ENCODE measurements at regions not wholly inside any gene's neighbourhood (a gene's known extent, or its start where the extent isn't known, plus 50 kb on each side); places are given as distances from the start of the nearest gene placed in this dataset.

DNA sequence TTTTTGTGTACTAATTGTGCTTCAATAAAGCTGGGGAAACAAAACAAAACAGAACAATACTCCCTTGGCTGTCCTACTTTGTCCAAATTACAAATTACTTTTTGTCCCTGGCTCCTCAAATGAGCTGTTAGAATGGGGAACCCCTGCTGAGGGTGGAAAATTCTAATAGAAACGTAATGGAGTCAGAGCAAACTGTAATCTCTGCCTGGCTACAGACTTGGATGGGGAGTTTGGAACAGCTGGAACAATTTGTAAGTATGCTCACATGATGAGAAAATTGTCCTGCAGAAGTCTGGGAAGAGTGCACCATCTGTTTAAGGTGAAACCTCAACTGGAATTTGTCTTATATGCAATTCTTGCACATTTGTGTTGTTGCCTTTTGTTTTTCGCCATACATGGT, 364.4 kb upstream of the CLNK start:
- DNase-seq (ENCODE audit: low read depth), result no peak
- H3K4me3 ChIP-seq (ENCODE audit: low read depth, low read length), result no peak overlapping the region
- TF ChIP-seq, protein P1, sequence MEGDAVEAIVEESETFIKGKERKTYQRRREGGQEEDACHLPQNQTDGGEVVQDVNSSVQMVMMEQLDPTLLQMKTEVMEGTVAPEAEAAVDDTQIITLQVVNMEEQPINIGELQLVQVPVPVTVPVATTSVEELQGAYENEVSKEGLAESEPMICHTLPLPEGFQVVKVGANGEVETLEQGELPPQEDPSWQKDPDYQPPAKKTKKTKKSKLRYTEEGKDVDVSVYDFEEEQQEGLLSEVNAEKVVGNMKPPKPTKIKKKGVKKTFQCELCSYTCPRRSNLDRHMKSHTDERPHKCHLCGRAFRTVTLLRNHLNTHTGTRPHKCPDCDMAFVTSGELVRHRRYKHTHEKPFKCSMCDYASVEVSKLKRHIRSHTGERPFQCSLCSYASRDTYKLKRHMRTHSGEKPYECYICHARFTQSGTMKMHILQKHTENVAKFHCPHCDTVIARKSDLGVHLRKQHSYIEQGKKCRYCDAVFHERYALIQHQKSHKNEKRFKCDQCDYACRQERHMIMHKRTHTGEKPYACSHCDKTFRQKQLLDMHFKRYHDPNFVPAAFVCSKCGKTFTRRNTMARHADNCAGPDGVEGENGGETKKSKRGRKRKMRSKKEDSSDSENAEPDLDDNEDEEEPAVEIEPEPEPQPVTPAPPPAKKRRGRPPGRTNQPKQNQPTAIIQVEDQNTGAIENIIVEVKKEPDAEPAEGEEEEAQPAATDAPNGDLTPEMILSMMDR (IDR thresholded peaks at IDR 0.05; ENCODE audit: insufficient read depth, low read depth, low read length, missing control alignments), result no peak

DNA sequence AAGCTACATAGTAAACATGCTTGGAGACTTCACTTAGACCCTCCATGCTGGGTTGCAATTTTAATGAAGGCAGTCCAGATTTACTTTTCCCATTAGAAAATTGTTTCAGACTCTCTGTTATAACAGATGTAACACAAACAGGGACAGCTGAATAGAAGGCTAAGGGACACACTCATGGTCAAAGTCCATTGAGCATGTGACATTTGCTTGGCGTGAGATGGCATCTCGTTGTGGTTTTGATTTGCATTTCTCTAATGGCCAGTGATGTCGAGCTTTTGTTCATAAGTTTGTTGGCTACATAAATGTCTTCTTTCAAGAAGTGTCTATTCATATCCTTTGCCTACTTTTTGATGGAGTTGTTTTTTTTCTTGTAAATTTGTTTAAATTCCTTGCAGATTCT, 358.2 kb upstream of the CLNK start:
- no peak overlapping the region for H3K4me3 ChIP-seq (ENCODE audit: low read depth, low read length)
- DNase-seq (ENCODE audit: low read depth), result peak; percentile 20
- TF ChIP-seq, protein P1 (IDR thresholded peaks at IDR 0.05; ENCODE audit: insufficient read depth, low read depth, low read length, missing control alignments), result no peak

DNA sequence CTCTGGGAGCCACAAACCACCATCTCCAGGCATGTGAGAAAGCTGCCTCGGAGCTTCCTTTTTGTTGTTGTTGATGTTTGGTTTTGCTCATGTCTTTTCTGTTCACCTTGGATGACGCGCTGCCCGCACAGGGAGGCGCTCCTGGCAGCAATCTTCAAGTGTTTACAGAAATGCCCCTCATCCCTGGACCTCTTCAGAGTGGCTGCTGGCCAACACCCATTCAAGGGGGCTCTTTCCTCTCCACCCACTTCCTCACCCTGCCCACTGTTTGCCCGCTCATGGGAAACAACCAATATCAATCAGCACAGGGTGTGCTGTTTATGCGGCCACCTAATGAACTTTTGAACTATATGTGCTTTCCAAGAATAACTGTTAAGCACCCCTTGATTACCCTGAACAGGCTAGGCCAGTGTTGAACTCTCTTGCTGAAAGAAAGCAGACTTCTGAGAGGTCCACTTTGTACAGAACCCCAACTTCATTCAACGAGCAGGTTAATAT, 355.1 kb upstream of the CLNK start:
- no peak overlapping the region for H3K4me3 ChIP-seq (ENCODE audit: low read depth, low read length)
- DNase-seq (ENCODE audit: low read depth), result peak; percentile 3
- TF ChIP-seq, protein P1 (IDR thresholded peaks at IDR 0.05; ENCODE audit: insufficient read depth, low read depth, low read length, missing control alignments), result no peak

DNA sequence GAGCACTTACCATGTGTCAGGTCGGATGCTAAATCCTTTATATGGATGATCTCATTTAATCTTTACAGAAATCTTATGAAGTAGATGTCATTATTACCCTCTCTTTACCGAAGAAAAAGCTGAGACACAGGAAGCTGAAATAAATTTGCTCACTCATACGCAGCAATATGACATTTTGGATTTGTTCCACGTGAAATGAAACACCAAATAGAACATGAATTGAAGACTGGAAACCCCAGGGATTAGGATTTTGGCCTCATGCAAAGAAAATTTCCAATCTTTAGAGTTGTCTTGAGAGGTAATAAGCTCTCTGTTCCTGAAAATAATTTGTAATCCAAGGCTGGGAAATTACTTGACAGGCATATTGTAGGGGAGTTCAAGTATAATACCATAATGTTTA, 354.4 kb upstream of the CLNK start:
- DNase-seq (ENCODE audit: low read depth), result no peak

DNA sequence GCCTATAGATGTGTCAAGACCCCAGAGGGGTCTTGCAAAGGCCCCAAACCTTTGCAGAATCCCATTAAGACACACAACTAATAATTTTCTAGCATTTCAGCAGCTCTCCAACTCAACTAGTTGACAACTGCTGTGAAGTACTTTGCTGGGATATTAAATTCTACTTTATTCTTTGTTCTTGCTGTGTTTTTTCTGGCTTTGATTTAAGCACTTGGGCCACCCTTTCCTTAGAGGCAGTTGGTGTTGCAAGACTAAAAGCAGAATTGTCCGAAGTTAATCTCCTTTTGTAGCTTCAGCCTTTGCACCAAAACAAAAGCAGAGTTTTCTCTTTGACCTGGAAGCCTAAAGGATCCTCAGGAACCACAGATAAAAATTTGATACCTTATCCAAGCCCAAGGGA, 353.1 kb upstream of the CLNK start:
- TF ChIP-seq, protein P1 (IDR thresholded peaks at IDR 0.05; ENCODE audit: insufficient read depth, low read depth, low read length, missing control alignments), result no peak
- no peak overlapping the region for H3K4me3 ChIP-seq (ENCODE audit: low read depth, low read length)
- DNase-seq (ENCODE audit: low read depth), result no peak

More for the DNA sequence above, 354.4 kb upstream of the CLNK start:
- TF ChIP-seq, protein P1 (IDR thresholded peaks at IDR 0.05; ENCODE audit: insufficient read depth, low read depth, low read length, missing control alignments), result no peak
- no peak overlapping the region for H3K4me3 ChIP-seq (ENCODE audit: low read depth, low read length)

DNA sequence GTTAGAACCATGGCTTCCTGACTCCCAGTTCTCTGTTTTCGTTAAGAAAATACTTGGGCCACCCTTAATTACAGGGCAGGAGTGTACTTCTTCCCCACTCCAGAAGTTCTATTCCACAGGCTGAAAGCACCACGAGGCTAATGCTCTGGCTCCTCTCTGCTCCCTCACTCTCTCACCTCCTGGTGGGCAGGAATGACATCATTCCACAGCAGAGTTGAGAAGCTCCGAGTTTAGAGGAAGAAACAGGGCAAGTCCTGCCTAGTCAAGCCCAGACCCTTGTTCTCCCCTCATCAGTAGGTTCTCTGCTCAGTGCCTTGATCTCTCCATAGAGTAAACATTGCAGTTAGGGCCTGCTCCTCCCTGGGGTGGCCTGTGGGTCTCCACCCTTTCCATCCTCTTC, 343.8 kb upstream of the CLNK start:
- TF ChIP-seq, protein P1 (IDR thresholded peaks at IDR 0.05; ENCODE audit: insufficient read depth, low read depth, low read length, missing control alignments), result no peak
- DNase-seq (ENCODE audit: low read depth), result no peak
- H3K4me3 ChIP-seq (ENCODE audit: low read depth, low read length), result no peak overlapping the region

DNA sequence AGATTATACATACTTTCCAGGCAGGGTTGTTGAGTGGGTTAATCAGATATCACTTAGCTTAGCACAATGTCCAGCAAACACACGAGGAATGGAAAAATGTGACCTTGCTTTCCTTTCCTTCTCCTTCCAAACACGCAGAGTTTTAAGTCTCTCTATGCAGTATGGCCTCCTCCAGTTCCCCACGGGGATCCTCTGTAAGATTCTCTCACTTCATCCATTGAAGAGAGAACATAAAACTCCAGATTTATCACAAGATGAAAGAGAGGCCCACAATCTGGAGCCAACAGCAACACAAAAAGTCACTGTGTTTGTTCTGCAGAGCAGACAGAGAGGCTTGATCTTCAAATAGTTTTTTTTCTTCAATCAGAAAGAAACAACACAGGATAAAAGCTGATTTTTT, 336.8 kb upstream of the CLNK start:
- H3K4me3 ChIP-seq (ENCODE audit: low read depth, low read length), result no peak overlapping the region
- no peak for DNase-seq (ENCODE audit: low read depth)
- TF ChIP-seq, protein P1 (IDR thresholded peaks at IDR 0.05; ENCODE audit: insufficient read depth, low read depth, low read length, missing control alignments), result no peak

Data from GM12865 (cell line).